ENCODE measurements at regions not wholly inside any gene's neighbourhood (a gene's known extent, or its start where the extent isn't known, plus 50 kb on each side); places are given as distances from the start of the nearest gene placed in this dataset.

DNA sequence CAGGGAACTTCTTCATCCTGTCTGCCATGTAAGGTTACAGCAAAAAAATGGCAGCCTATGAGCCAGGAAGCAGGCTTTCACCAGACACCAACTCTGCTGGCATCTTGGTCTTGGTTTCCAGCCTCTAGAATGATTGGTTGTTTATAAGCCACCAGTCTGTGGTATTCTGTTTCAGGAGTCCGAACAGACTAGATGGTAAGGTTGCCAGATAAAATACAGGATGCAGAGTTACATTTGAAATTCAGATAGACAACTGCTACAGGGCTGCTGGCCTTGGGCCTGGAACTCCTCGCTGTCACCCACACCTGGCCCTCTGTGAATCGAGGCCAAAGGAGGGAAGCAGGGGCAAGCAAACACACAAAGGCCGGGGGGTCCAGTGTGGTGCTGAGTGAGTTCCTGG is 478.8 kb upstream of the CCL2 start:
- TF ChIP-seq, protein P1, sequence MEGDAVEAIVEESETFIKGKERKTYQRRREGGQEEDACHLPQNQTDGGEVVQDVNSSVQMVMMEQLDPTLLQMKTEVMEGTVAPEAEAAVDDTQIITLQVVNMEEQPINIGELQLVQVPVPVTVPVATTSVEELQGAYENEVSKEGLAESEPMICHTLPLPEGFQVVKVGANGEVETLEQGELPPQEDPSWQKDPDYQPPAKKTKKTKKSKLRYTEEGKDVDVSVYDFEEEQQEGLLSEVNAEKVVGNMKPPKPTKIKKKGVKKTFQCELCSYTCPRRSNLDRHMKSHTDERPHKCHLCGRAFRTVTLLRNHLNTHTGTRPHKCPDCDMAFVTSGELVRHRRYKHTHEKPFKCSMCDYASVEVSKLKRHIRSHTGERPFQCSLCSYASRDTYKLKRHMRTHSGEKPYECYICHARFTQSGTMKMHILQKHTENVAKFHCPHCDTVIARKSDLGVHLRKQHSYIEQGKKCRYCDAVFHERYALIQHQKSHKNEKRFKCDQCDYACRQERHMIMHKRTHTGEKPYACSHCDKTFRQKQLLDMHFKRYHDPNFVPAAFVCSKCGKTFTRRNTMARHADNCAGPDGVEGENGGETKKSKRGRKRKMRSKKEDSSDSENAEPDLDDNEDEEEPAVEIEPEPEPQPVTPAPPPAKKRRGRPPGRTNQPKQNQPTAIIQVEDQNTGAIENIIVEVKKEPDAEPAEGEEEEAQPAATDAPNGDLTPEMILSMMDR (IDR thresholded peaks at IDR 0.05; ENCODE audit: low read depth, low read length, missing input control) = no peak
- TF ChIP-seq YY1 (IDR thresholded peaks at IDR 0.05) (no peak), REST (IDR thresholded peaks at IDR 0.05) (no peak)

Data from liver (tissue), 2 donors.